Posterior cingulate gyrus (tissue), 11 donors: ENCODE measurements at regions not wholly inside any gene's neighbourhood (a gene's known extent, or its start where the extent isn't known, plus 50 kb on each side); places are given as distances from the start of the nearest gene placed in this dataset.

Experiments
- DNase-seq, 10 donors: peaks; one replicate each; pipeline versions ENCODE4 v3.0.0 to v3.0.0-alpha.2; 2020 to 2021; ENCODE audit warnings: mixed read lengths in 3 of 10
- intact Hi-C: fragments of 100-400 bp; cut with DNase I; formaldehyde crosslinking; loops from one replicate; pipeline ENCODE4 v1.15.1; 2023

- no peak for DNase-seq
- intact Hi-C loops = no loop called here
These were observed 545.1 kb downstream of the SH2D4B start for GRCh38 chr10:81082621-81083376.

- peak in 2 of 10 donors; percentile 66 to 73 for DNase-seq
- intact Hi-C loops = no loop called here
These were observed 555.4 kb downstream of the SH2D4B start for GRCh38 chr10:81093056-81093455.

GRCh38 chr10:81095238-81095637, 557.5 kb downstream of the SH2D4B start:
- no peak for DNase-seq
- intact Hi-C loops = no loop called here

DNA sequence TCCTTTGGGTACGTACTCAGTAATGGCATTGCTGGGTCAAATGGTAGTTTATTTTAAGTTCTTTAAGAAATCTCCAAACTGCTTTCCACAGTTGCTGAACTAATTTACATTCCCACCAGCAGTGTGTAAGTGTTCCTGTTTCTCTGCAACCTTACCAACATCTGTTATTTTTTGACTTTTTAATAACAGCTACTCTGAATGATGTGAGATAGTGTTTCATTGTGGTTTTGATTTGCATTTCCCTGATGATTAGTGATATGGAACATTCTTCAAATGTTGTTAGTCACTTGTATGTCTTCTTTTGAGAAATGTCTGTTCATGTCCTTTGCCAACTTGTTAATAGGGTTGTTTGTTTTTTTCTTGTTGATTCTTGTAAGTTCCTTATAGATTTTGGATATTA, 558.9 kb downstream of the SH2D4B start:
- intact Hi-C loops = no loop called here
- no peak for DNase-seq

GRCh38 chr10:81101062-81101461, 563.4 kb downstream of the SH2D4B start:
- intact Hi-C loops = no loop called here
- no peak for DNase-seq

DNA sequence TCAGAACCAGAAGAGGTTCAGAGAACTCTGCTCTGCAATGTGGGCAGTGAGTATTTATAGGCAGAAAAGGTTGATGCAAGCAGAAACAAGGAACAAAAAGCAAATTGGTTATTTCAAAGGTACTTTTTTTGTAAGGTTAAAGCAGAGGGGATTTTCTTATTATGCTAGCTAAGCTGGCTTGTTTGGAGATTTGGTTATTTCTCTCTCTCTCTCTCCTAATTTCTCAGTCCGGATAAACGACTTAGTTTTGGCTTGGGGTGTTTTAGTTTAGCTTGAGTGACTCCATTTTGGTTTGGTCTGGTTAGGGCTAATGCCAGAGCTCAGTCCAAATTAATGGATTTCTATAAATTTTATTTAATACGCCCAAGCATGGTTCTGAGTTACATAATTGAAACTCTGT, 566.8 kb downstream of the SH2D4B start:
- intact Hi-C loops = no loop called here
- DNase-seq = no peak

DNA sequence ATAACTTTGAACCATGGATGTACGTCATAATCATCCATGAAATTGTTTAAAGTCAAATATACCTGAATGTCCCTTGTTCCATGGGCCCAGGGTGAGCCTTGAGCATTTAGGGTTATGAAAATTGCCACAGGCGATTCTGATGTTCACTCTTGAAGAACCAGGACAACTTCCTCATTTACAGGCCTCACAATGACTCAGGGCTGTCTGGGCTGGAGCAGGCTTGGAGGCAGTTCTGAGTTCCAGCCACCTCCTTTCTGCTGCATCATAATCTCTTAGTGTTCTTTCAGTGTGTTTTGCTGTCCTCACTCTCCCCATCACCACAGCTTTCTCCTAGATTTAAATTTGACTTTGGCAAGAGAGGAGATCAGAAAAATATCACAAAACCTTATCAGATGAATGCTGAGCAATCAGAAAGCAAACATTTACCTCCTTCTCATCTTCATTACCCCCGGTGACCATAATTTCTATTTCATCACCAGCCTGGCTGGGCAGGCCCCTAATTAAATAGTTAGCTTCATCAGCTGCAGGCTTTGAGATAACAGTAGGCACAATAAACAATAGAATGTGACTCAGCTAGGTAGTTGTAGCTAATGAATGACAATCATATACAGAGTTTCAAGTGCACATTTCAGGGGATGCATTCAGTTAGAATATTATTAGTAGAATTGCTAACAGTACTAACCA, 571.0 kb downstream of the SH2D4B start:
- intact Hi-C loops = no loop called here

GRCh38 chr10:81109200-81109752, 571.6 kb downstream of the SH2D4B start:
- no peak for DNase-seq
- intact Hi-C loops = no loop called here

More for the DNA sequence above, 571.0 kb downstream of the SH2D4B start:
- DNase-seq = peak in 4 of 10 donors; percentile 18 to 79 (median 48)

GRCh38 chr10:81116201-81116600, 578.5 kb downstream of the SH2D4B start:
- intact Hi-C loops = no loop called here
- no peak for DNase-seq

DNA sequence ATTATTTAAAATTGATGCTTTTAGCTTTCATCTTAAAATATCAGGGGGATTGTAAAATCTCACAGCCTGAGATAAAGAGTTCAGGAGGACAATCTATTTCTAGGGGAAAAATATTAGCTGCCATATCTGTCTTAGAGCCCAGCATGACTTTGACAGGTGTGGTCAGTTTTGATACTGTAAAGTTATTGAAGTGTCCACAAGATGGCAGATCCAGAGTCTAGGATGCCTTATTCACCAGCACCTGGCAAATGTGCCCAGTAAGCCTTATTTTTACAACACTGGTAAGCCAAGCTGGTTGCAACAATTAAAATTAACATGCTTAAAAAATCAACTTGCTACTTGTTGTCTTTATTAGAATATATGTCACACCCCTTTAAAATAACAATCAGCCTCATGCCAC, 579.3 kb downstream of the SH2D4B start:
- intact Hi-C loops = no loop called here
- no peak for DNase-seq

DNA sequence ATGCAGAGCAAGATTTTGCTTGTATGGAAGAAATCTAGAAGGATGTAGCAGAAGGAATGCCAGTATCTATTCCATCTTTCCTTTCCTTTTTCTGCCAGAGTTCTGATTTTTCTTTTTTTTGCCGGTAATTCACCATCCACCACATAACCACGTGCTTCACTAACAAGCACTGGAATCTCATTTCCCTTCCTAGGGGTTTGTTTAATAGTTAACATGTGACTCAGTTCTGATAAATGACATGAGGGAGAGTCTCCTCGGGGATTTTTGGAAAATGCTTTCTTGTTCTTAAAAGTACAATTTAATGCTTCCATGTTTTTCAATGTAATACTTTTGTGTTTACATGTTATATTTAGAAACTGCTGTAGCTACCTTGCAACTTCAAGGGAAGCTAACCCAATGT, 590.2 kb downstream of the SH2D4B start:
- DNase-seq = no peak
- intact Hi-C loops = no loop called here

DNA sequence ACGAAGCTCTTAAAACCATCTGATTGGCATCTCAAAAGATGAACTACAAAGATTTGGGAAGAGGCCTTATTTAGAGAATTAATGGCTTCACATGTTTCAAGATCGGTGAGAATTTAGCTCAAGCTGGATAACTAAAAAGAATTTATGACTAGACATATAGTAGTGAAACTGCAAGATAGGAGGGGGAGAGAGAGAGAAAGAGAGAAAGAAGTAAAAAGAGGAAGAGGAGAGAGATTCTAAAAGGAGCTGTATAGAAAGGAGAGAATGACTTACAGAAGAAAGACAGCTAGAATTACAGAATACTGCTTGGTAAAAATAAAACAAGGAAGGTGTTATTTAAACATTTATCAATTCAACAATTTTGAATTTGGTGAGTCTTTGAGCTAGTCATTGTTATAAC, 592.3 kb downstream of the SH2D4B start:
- no peak for DNase-seq
- intact Hi-C loops = no loop called here

DNA sequence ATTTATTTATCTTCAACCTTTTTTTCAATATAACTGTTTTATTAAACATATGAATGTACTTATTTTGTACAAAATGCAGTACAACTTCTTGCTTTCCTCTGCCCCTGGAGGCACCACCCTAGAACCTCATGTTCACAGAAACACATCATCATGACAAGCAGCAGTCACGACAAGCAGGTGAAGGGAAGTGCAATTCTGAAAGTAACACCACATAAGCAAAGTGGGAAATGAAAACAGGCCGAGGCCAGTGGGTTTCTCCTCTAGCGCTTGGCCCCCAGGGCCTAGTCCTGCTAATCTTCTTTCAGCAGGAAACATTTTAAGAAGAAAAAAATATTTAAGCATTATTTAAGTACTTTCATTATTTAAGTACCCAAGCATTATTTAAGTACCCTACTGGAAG, 598.1 kb downstream of the SH2D4B start:
- intact Hi-C loops = no loop called here
- DNase-seq = peak in 1 of 10 donors; percentile 50

DNA sequence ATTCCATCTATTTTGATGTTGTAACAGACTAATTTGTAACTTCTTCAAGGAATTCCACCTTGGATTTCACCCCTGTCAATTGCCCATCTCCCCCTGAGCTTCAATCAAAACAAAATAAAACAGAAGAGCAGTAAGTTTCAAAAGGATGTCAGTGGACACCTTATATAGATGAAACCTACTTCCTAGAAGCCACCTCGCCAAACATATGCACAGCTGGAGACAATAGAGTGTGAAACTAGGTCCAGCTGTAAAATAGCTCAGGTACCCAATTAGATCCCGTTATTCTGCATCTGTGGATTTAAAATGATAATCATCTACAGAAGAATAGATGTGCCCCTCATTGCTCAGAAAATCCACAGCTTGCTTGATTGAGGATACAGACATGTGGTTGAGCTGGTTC, 598.6 kb downstream of the SH2D4B start:
- DNase-seq = no peak
- intact Hi-C loops = no loop called here

GRCh38 chr10:81145975-81146374, 608.3 kb downstream of the SH2D4B start:
- DNase-seq = peak in 2 of 10 donors; percentile 44 to 48
- intact Hi-C loops = no loop called here

- intact Hi-C loops = no loop called here
- no peak for DNase-seq
These were observed 608.7 kb downstream of the SH2D4B start for GRCh38 chr10:81146436-81146835.

- no peak for DNase-seq
- intact Hi-C loops = no loop called here
These were observed 615.0 kb downstream of the SH2D4B start for GRCh38 chr10:81152656-81153055.

- DNase-seq = no peak
- intact Hi-C loops = no loop called here
These were observed 620.0 kb downstream of the SH2D4B start for GRCh38 chr10:81157681-81158080.

- intact Hi-C loops = no loop called here
- DNase-seq = no peak
These were observed 640.0 kb downstream of the SH2D4B start for GRCh38 chr10:81177651-81178244.

GRCh38 chr10:81179324-81179723, 641.6 kb downstream of the SH2D4B start:
- intact Hi-C loops = no loop called here
- no peak for DNase-seq

GRCh38 chr10:81179805-81180452, 642.2 kb downstream of the SH2D4B start:
- no peak for DNase-seq
- intact Hi-C loops = no loop called here
